GM19240 (cell line): ENCODE measurements at regions not wholly inside any gene's neighbourhood (a gene's known extent, or its start where the extent isn't known, plus 50 kb on each side); places are given as distances from the start of the nearest gene placed in this dataset.

Source experiments
- DNase-seq: peaks from one replicate; pipeline ENCODE4 v3.0.0; 2011; ENCODE audit warnings: low spot score; ENCODE audit not compliant: insufficient read length

DNA sequence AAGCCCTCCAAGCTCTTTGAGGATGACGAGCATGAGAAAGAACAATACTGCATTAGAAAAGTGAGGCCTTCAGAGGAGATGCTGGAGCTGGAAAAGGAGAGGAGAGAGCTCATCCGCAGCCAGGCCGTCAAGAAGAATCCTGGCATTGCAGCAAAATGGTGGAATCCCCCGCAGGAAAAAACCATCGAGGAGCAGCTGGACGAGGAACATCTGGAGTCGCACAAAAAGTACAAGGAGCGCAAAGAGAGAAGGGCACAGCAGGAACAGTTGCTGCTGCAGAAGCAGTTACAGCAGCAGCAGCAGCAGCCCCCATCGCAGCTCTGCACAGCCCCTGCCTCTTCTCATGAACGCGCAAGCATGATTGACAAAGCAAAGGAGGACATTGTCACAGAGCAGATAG, 71.2 kb downstream of the C9orf152 start:
- DNase-seq, result no peak

DNA sequence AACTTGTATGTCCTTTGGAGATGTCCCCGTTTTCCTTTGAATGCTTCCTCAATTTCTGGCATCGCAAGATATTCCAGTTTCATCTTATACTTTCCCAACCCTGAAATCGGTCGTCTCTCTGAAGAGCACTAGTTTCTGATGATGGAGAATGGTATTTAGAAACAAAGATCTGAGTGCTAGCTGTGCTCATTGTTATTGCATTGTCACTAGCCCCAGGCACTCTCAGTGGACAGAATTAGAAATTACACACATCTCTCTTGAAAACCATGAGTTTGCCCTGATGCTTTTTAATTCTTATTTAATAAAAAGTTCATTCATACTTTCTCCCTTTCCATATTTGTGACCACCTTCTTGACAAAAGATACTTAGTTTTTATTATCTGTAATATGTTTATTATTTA, 67.7 kb downstream of the C9orf152 start:
- DNase-seq, result no peak

DNA sequence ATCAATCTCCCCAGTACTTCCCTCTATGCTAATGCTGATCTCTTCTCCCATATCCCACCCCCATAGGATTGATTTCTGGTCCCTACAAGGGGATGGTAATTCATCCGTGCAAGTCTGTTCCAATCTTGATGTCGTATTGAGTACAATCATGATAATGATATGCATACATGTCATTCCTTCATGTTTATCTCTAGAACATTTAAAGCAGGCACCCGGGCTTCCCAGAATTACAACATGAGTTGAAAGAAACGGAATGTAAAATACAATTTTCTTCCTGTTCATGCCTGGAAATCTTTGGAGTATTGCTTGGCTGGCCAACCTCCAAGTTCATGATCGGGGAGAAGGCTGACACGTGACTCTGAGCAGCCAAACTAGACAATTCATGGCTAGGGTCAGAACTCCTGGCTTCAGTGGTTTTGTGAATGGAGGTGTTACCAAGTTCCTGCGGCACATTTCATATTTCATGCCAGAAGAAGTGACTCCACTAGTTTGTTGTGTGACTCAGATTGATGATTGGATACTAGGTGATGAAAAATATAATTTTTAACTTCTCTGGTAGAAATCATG, 66.6 kb downstream of the C9orf152 start:
- no peak for DNase-seq

DNA sequence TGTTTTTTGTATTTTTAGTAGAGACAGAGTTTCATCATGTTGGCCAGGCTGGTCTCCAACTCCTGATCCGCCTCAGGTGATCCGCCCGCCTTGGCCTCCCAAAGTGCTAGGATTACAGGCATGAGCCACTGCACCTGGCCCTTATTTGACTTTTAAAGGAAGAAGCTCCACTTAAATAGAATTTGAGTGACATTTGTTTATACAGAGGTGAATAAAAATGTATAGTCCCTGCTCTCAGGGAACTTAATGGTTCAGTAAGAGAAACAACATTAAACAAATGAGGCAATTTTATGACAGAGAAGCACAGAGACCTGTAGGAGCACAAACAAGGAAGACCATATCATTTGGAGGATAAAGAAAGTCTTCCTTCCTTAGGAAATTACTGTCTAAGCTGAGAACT, 65.7 kb downstream of the C9orf152 start:
- DNase-seq, result no peak

DNA sequence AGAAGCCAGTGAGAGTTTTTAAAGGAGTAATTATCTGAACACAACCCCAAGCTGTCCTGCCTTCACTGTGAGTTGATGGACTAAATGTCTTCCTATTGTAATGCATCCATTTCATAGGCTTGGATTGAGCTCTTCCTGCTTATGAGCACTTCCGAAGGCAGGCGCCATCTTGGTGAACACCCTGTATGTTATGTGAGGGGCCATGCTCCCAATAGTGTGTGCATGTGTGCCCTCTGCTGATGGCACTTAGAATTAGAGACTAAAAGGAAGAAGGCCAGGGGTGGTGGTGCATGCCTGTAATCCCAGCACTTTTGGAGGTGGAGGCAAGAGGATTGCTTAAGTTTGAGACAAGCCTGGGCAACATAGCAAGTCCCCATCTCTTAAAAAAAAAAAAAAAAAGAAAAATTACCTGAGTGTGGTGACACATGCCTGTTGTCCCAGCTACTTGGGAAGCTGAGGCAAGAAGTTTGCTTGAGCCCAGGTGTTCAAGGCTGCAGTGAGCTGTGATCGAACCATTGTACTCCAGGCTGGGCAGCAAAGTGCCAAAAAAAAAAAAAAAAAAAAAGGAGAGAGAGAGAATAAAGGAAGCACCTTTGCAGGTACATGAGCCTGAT, 65.0 kb downstream of the C9orf152 start:
- DNase-seq, result no peak

DNA sequence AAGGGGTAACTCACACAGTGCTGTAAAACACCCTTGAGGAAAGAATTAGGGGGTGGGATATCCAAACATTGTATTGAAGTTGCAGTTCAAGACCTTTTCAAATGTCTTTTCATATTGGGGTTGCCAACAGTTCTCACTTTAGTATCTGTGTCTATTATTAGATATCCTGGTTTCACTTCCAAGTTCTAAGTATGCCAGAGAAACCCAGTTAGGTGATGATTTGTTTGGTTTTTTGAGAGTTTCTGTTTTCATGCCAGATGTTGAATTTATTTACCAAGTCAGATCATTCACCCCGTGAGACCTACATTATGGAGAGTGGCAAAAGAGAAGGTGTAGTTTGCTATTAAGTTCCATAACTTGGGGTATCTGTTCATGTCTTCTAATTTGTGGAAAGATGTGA, 64.5 kb downstream of the C9orf152 start:
- no peak for DNase-seq

DNA sequence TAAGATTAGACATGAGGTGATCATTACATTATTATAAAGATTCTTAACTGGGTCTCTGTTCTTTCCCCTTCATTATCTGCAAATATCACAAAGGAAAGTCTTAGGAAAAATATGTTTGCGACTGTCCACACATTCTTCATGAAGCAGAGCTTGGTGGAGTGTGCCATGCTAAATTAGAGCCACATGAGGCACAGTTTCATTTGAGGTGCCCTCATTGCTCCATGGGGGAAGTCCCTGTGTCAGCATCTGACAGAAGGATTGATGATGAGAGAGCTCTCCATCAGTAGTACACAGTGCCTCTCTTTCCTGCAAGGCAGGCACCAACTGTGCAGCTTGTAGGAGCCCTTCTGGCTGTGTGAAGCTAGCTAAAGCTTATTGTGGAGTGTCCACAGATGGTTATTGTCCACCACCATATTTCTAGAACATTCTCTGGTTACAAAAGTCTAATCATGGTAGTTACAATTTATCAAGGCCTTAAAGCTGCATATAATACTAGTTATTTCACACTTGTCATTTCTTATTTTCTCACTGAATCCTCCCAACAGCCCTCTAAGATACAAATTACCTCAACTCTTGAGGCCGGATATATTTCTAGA, 63.9 kb downstream of the C9orf152 start:
- no peak for DNase-seq

DNA sequence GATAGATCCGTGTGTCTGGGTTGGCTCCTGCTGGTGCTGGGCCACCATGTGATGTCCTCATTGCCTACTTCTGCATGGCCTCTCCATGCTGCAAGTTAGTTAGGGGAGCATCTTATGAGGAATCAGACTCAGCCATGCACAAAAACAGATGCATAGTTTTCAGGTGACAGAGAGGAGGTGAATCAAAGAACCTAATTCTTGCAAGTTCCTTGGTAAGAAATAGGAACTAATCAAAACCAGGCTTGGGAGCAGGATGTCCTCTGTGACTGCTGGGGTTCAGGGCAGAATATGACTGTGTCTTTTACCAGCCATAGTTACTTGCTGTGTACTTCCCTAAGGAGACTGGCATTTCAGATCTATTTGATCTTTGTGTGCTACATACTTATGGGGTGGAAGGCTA, 61.6 kb downstream of the C9orf152 start:
- no peak for DNase-seq

DNA sequence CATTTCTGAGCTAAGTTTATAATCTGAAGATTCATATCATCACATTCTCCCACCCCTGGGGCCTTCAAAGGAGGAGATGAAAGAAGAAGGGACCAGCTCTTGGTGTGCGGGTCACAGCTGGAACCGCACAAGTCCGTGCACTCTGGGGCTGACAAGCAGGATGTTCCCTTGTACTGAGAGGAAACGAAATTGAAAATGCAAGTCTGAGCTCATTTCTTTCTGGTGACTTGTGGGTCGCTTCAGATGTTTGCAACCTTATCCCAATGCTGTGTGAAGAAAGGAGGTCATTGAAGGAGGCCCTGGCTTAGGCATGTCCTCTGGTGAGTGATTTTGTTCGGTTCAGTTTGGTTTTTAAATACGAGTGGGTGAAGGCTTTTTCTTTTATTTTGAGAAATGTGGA, 59.6 kb downstream of the C9orf152 start:
- DNase-seq, result no peak

DNA sequence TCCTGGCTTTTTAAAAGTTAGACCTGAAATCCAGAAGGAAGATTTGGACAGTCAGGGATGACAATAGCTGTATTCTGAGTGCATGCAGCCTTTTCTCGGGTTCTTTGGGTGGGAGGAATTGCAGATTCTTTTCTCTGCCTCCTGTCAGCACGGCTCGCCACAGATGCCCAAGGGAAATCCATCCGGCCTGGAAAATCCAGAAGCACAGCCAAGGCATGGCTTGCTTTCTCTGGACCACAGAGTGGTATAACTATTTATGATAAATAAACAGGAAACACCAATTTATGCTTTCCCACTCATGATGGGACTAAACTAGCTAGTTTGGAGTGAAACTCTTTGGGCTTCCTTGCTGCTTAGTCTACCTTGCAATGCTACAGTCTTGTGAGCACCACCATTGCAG, 59.1 kb downstream of the C9orf152 start:
- no peak for DNase-seq
